Suppressor macrophage treated with lipopolysaccharide for 1 hour (primary cell): ENCODE measurements at regions not wholly inside any gene's neighbourhood (a gene's known extent, or its start where the extent isn't known, plus 50 kb on each side); places are given as distances from the start of the nearest gene placed in this dataset.

Source experiments
- DNase-seq, 3 donors: peaks; one replicate each; pipeline ENCODE4 v3.0.0-alpha.2; 2020 to 2022

GRCh38 chr2:42849311-42849710, 56.9 kb upstream of the HAAO start:
- DNase-seq = no peak

- no peak for DNase-seq
These were observed 56.4 kb upstream of the HAAO start for GRCh38 chr2:42848726-42849290.

GRCh38 chr2:42848265-42848664, 55.9 kb upstream of the HAAO start:
- no peak for DNase-seq

- DNase-seq = no peak
These were observed 55.3 kb upstream of the HAAO start for GRCh38 chr2:42847596-42848151.

GRCh38 chr2:42846932-42847595, 54.7 kb upstream of the HAAO start:
- DNase-seq = no peak

- DNase-seq = no peak
These were observed 53.6 kb upstream of the HAAO start for GRCh38 chr2:42846026-42846425.

- no peak for DNase-seq
These were observed 52.8 kb upstream of the HAAO start for GRCh38 chr2:42844901-42845821.

- DNase-seq = no peak
These were observed 52.0 kb upstream of the HAAO start for GRCh38 chr2:42844366-42844765.

GRCh38 chr2:42843611-42844010, 51.2 kb upstream of the HAAO start:
- DNase-seq = no peak

- no peak for DNase-seq
These were observed 50.7 kb upstream of the HAAO start for GRCh38 chr2:42843131-42843530.

- peak; percentile 42 to 55 (median 51) for DNase-seq
These were observed 50.1 kb upstream of the HAAO start for GRCh38 chr2:42842466-42842865.
